ENCODE measurements at regions not wholly inside any gene's neighbourhood (a gene's known extent, or its start where the extent isn't known, plus 50 kb on each side); places are given as distances from the start of the nearest gene placed in this dataset.
"Not testable (repeated sequence)": the region's sequence is repeated elsewhere in the genome, so short reads cannot be mapped to it uniquely, and the experiment has no call there.

DNA sequence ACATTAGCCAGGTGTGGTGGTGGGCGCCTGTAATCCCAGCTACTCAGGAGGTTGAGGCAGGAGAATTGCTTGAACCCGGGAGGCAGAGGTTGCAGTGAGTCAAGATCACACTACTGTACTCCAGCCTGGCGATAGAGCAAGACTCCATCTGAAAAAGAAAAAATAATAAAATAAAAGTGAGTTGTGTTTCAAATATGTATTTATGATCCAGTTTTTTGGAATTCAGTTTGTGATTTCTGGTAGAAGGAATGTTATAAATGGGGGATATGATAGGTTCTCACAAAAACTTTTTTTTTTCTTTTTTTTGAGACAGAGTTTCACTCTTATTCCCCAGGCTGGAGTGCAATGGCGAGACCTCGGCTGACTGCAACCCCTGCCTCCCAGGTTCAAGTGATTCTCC is 502.2 kb downstream of the SPATA31D1 start:
- DNase-seq (ENCODE audit: low read depth, low spot score); H3K79me2 ChIP-seq (ENCODE audit: insufficient read depth, low read length); H3K36me3 ChIP-seq (ENCODE audit: control insufficient read depth in 1 of 2, insufficient read depth in 2 of 2, low read length in 2 of 2); intact Hi-C loops (cut with micrococcal nuclease); H3K9me3 ChIP-seq (ENCODE audit: control insufficient read depth in 1 of 2, insufficient read depth in 1 of 2, low read depth in 1 of 2, low read length in 2 of 2); H2AFZ ChIP-seq (ENCODE audit: low read depth, low read length, poor library complexity, severe bottlenecking); CTCF ChIA-PET; H3K4me2 ChIP-seq (ENCODE audit: low read length); H3K27me3 ChIP-seq (ENCODE audit: insufficient read depth, low read length); H3K4me1 ChIP-seq (ENCODE audit: control insufficient read depth in 1 of 2, insufficient read depth in 2 of 2, low read length in 2 of 2); H3K9ac ChIP-seq (ENCODE audit: low read length); POLR2A ChIA-PET; H3K4me3 ChIP-seq (replicated peaks in 1 of 2; ENCODE audit: low read depth in 1 of 2, low read length in 2 of 2); BruUV-seq (replicated peaks); H3K27ac ChIP-seq (ENCODE audit: low read depth, low read length); H4K20me1 ChIP-seq (ENCODE audit: insufficient read depth); RAD21 ChIA-PET (ENCODE audit: low non-redundant PET in 1 of 2, low total read pairs in 2 of 2, uncharacterized antibody in 2 of 2, unreplicated experiment in 2 of 2); H3K9me2 ChIP-seq (ENCODE audit: insufficient read depth); ATAC-seq: not testable (repeated sequence)

DNA sequence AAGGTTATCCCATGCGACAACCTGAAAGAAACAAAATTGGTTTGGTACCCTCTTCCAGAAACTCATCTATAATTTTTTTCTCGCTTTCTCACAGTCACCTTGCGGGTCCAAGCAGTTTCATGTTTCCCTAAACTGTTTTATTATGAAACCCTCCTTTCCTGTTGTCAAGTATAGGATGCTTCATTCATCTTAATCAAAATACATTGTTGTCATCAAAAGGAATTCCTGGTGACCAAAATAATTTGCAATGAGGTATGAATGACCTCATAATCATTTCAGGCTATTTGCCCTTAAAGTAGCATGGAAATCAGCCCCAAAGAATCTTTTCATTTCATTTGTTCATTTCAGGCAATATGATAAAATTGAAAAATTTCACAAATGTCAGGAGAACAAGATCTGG is 503.0 kb downstream of the SPATA31D1 start:
- CTCF ChIA-PET: no interaction called here
- no peak for DNase-seq (ENCODE audit: low read depth, low spot score)
- H3K9me2 ChIP-seq (ENCODE audit: insufficient read depth): no peaks in the 10 kb centered on the region
- no peak overlapping the region for H3K27ac ChIP-seq (ENCODE audit: low read depth, low read length)
- H3K27me3 ChIP-seq (ENCODE audit: insufficient read depth, low read length): no peaks in the 10 kb centered on the region
- POLR2A ChIA-PET: no interaction called here
- intact Hi-C loops (cut with micrococcal nuclease): no loop called here
- H4K20me1 ChIP-seq (ENCODE audit: insufficient read depth): no peaks in the 10 kb centered on the region
- no peak overlapping the region for H2AFZ ChIP-seq (ENCODE audit: low read depth, low read length, poor library complexity, severe bottlenecking)
- H3K36me3 ChIP-seq (ENCODE audit: control insufficient read depth in 1 of 2, insufficient read depth in 2 of 2, low read length in 2 of 2): no peaks in the 10 kb centered on the region
- ATAC-seq: no peak
- no peak overlapping the region for H3K4me3 ChIP-seq (replicated peaks in 1 of 2; ENCODE audit: low read depth in 1 of 2, low read length in 2 of 2)
- H3K4me1 ChIP-seq (ENCODE audit: control insufficient read depth in 1 of 2, insufficient read depth in 2 of 2, low read length in 2 of 2): no peaks in the 10 kb centered on the region
- RAD21 ChIA-PET (ENCODE audit: low non-redundant PET in 1 of 2, low total read pairs in 2 of 2, uncharacterized antibody in 2 of 2, unreplicated experiment in 2 of 2): no interaction called here
- no TSS peak for BruUV-seq (replicated peaks)
- H3K4me2 ChIP-seq (ENCODE audit: low read length): no peak overlapping the region
- H3K9ac ChIP-seq (ENCODE audit: low read length): no peak overlapping the region
- no peaks in the 10 kb centered on the region; a peak in 1 of 4 replicates for H3K9me3 ChIP-seq (ENCODE audit: control insufficient read depth in 1 of 2, insufficient read depth in 1 of 2, low read depth in 1 of 2, low read length in 2 of 2)
- TF ChIP-seq ZFX (IDR thresholded peaks at IDR 0.05) (no peak), EZH2 (IDR thresholded peaks at IDR 0.05) (no peak), FOSL1 (IDR thresholded peaks at IDR 0.05; ENCODE audit: low read depth) (no peak), SP1 (IDR thresholded peaks at IDR 0.05; ENCODE audit: low read depth) (no peak), POLR2AphosphoS5 (IDR thresholded peaks at IDR 0.05; ENCODE audit: low read depth, low read length) (no peak), ZNF274 (IDR thresholded peaks at IDR 0.05; ENCODE audit: low read depth, low read length) (no peak), POLR2A (IDR thresholded peaks at IDR 0.05; ENCODE audit: borderline replicate concordance, extremely low read depth, insufficient read depth, insufficient read length) (no peak), CTCF (IDR thresholded peaks at IDR 0.05 in 2 of 3, conservative IDR thresholded peaks at IDR 0.05 in 1 of 3; ENCODE audit: borderline replicate concordance in 1 of 3, insufficient read depth in 1 of 3, low read depth in 2 of 3, low read length in 2 of 3) (no peak), RAD21 (IDR thresholded peaks at IDR 0.05; ENCODE audit: low read depth) (no peak), CEBPB (IDR thresholded peaks at IDR 0.05; ENCODE audit: low read depth) (no peak), CBX3 (IDR thresholded peaks at IDR 0.05; ENCODE audit: low read depth) (no peak), EZH2phosphoT487 (IDR thresholded peaks at IDR 0.05; ENCODE audit: borderline replicate concordance) (no peak), SRF (IDR thresholded peaks at IDR 0.05; ENCODE audit: low read depth) (no peak), ELF1 (IDR thresholded peaks at IDR 0.05; ENCODE audit: borderline replicate concordance, low read depth) (no peak), SIN3A (IDR thresholded peaks at IDR 0.05; ENCODE audit: low read depth) (no peak)
- TF ChIP-seq, protein P1, sequence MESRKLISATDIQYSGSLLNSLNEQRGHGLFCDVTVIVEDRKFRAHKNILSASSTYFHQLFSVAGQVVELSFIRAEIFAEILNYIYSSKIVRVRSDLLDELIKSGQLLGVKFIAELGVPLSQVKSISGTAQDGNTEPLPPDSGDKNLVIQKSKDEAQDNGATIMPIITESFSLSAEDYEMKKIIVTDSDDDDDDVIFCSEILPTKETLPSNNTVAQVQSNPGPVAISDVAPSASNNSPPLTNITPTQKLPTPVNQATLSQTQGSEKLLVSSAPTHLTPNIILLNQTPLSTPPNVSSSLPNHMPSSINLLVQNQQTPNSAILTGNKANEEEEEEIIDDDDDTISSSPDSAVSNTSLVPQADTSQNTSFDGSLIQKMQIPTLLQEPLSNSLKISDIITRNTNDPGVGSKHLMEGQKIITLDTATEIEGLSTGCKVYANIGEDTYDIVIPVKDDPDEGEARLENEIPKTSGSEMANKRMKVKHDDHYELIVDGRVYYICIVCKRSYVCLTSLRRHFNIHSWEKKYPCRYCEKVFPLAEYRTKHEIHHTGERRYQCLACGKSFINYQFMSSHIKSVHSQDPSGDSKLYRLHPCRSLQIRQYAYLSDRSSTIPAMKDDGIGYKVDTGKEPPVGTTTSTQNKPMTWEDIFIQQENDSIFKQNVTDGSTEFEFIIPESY (IDR thresholded peaks at IDR 0.05; ENCODE audit: extremely low read depth, insufficient replicate concordance, low read length): no peak
- TF ChIP-seq, protein P2, sequence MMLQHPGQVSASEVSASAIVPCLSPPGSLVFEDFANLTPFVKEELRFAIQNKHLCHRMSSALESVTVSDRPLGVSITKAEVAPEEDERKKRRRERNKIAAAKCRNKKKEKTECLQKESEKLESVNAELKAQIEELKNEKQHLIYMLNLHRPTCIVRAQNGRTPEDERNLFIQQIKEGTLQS (IDR thresholded peaks at IDR 0.05): no peak
- H3K79me2 ChIP-seq (ENCODE audit: insufficient read depth, low read length): no peaks in the 10 kb centered on the region
